ENCODE measurements at regions not wholly inside any gene's neighbourhood (a gene's known extent, or its start where the extent isn't known, plus 50 kb on each side); places are given as distances from the start of the nearest gene placed in this dataset.

GRCh38 chr3:20739814-20740213, 553.8 kb upstream of the SGO1 start:
- no peak for TF ChIP-seq POLR2A (IDR thresholded peaks at IDR 0.05)
- no peak for TF ChIP-seq CTCF (IDR thresholded peaks at IDR 0.05)

Measured in testis (tissue), 2 donors.